Tibial artery (tissue), 4 donors: ENCODE measurements at regions not wholly inside any gene's neighbourhood (a gene's known extent, or its start where the extent isn't known, plus 50 kb on each side); places are given as distances from the start of the nearest gene placed in this dataset.
"Not testable (repeated sequence)": the region's sequence is repeated elsewhere in the genome, so short reads cannot be mapped to it uniquely, and the experiment has no call there.

Experiments used
- DNase-seq, 2 donors: peaks; one replicate each; pipeline ENCODE4 v3.0.0-alpha.2; 2019
- H3K27ac ChIP-seq, 2 donors: fragments of 200-600 bp; sonication (generic) in 1 of 2; 1 replicate in 1 of 2; 2 replicates in 1 of 2; pipeline ENCODE4 v1.5.1; 2018 to 2019; ENCODE audit warnings: mild to moderate bottlenecking in 1 of 2
- H3K27me3 ChIP-seq, 2 donors: fragments of 200-600 bp; sonication (generic) in 1 of 2; one replicate each; pipeline versions ENCODE4 v1.5.1 to v1.6.0; 2016 to 2019
- H3K36me3 ChIP-seq, 3 donors: fragments of 200-600 bp; sonication (generic) in 2 of 3; one replicate each; pipeline ENCODE4 v1.5.1; 2016 to 2019; ENCODE audit warnings: mild to moderate bottlenecking in 2 of 3
- H3K4me1 ChIP-seq, 4 donors: fragments of 200-600 bp; sonication (generic) in 2 of 4; 1 replicate in 3 of 4; 2 replicates in 1 of 4; pipeline ENCODE4 v1.5.1; 2016 to 2019
- H3K4me3 ChIP-seq, 2 donors: fragments of 200-600 bp; sonication (generic) in 1 of 2; 1 replicate in 1 of 2; 2 replicates in 1 of 2; pipeline ENCODE4 v1.5.1; 2018 to 2019; ENCODE audit warnings: mild to moderate bottlenecking in 2 of 2
- H3K9me3 ChIP-seq, 3 donors: fragments of 200-600 bp; sonication (generic) in 1 of 3; one replicate each; pipeline ENCODE4 v1.5.1; 2016 to 2019
- CTCF ChIP-seq, 2 experiments: fragments of 200-600 bp in 1 of 2; fragments of 450-650 bp in 1 of 2; IDR thresholded peaks; one replicate each; pipeline ENCODE4 v1.5.1; 2017 to 2019; ENCODE audit warnings: antibody characterized with exemption in 2 of 2, mild to moderate bottlenecking in 1 of 2, moderate library complexity in 1 of 2
- intact Hi-C: fragments of 100-400 bp; cut with DNase I; formaldehyde crosslinking; loops from one replicate; pipeline ENCODE4 v1.15.0; 2023; ENCODE audit warnings: low total_unique reads

GRCh38 chr3:124363476-124363875 is 366.8 kb upstream of the UMPS start:
- no peaks in the 10 kb centered on the region for H3K9me3 ChIP-seq
- peaks cover 0 to 9% (median 0%) of the 10 kb centered on the region in 3 donors for H3K36me3 ChIP-seq
- no peaks in the 10 kb centered on the region for H3K4me1 ChIP-seq
- intact Hi-C loops, result no loop called here
- no peak for DNase-seq
- H3K4me3 ChIP-seq, result no peak overlapping the region
- no peaks in the 10 kb centered on the region for H3K27me3 ChIP-seq
- no peak overlapping the region for H3K27ac ChIP-seq
- TF ChIP-seq CTCF (IDR thresholded peaks at IDR 0.05), result no peak

- intact Hi-C loops, result no loop called here
- Histone ChIP-seq H3K36me3 (peaks cover 0 to 9% (median 0%) of the 10 kb centered on the region in 3 donors), H3K9me3 (no peaks in the 10 kb centered on the region), H3K4me3 (no peak overlapping the region), H3K27ac (no peak overlapping the region), H3K27me3 (no peaks in the 10 kb centered on the region), H3K4me1 (no peaks in the 10 kb centered on the region)
- no peak for TF ChIP-seq CTCF (IDR thresholded peaks at IDR 0.05)
- DNase-seq, result no peak
Observed at GRCh38 chr3:124364317-124365020, 365.8 kb upstream of the UMPS start.

- DNase-seq, H3K27ac ChIP-seq, H3K27me3 ChIP-seq, H3K4me3 ChIP-seq, H3K9me3 ChIP-seq, H3K36me3 ChIP-seq, H3K4me1 ChIP-seq, intact Hi-C loops: not testable (repeated sequence)
Observed at GRCh38 chr3:124366655-124367054, 363.6 kb upstream of the UMPS start.

- no peaks in the 10 kb centered on the region for H3K27me3 ChIP-seq
- TF ChIP-seq CTCF (IDR thresholded peaks at IDR 0.05), result no peak
- no peak overlapping the region for H3K27ac ChIP-seq
- intact Hi-C loops, result no loop called here
- no peaks in the 10 kb centered on the region for H3K36me3 ChIP-seq
- no peaks in the 10 kb centered on the region for H3K4me1 ChIP-seq
- DNase-seq, result no peak
- H3K4me3 ChIP-seq, result no peak overlapping the region
- no peaks in the 10 kb centered on the region for H3K9me3 ChIP-seq
Observed at GRCh38 chr3:124372775-124373174, 357.5 kb upstream of the UMPS start.

GRCh38 chr3:124373524-124373923 is 356.7 kb upstream of the UMPS start:
- Histone ChIP-seq H3K4me1 (no peaks in the 10 kb centered on the region), H3K4me3 (no peak overlapping the region), H3K36me3 (no peaks in the 10 kb centered on the region), H3K27ac (no peak overlapping the region), H3K9me3 (no peaks in the 10 kb centered on the region), H3K27me3 (no peaks in the 10 kb centered on the region)
- intact Hi-C loops, result no loop called here
- no peak for TF ChIP-seq CTCF (IDR thresholded peaks at IDR 0.05)
- DNase-seq, result no peak

GRCh38 chr3:124374583-124374982 is 355.7 kb upstream of the UMPS start:
- Histone ChIP-seq H3K27ac (no peak overlapping the region), H3K4me1 (no peaks in the 10 kb centered on the region), H3K9me3 (no peaks in the 10 kb centered on the region), H3K27me3 (no peaks in the 10 kb centered on the region), H3K4me3 (no peak overlapping the region), H3K36me3 (no peaks in the 10 kb centered on the region)
- no peak for TF ChIP-seq CTCF (IDR thresholded peaks at IDR 0.05)
- intact Hi-C loops, result no loop called here
- no peak for DNase-seq
